GM21360 (cell line): ENCODE measurements at regions not wholly inside any gene's neighbourhood (a gene's known extent, or its start where the extent isn't known, plus 50 kb on each side); places are given as distances from the start of the nearest gene placed in this dataset.

Experiments
- ATAC-seq: cut with Tn5 transposase; IDR thresholded peaks from one replicate; pipeline ENCODE4 v1.9.1; 2021; ENCODE audit warnings: mild to moderate bottlenecking, moderate library complexity; ENCODE audit not compliant: unreplicated experiment

- no peak for ATAC-seq
Observed at GRCh38 chr3:59653405-59654122, 603.7 kb upstream of the CFAP20DC start.

DNA sequence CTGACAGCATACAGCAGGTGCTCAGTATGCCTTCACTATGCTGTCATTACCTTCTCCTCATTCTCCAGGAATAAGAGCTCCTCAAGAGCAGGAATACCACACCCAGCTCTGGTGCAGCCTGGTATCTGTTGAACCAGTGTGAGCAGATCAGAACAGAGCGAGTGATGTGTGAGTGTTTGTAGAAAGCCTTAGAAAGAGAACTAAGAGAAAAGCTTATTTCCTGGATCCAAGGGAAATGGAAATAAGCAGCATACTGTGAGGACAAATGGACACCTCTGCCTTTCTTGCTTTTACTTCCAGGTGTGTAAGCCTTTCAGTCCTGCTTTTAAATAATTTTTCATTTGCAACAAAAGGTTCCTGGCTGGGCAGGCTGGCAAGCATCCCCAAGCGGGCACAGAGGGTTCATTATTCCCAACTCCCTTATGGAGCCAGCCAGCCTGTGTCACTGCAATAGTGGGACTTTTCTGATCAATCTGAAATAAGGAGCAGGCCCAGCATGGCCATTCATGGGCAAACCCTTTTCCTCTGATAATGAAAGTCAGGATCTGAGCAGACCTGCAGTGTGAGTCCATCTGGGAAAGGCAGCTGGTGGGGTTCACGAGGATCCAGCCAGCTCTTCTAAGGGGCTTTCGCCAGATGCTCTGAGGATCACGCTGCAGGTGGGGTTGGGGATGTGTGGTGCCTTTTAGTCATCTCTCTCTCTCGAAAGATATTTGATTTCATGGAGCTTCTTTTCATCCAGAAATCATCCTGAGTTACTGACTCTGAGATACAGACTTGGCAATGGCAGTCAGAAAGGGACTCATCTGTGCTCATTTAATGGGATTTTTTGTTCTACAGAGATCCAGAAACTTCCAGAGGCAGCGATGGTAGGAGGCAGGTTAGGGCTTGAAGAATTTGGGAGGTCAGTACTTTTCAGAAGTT lies 594.9 kb upstream of the CFAP20DC start:
- ATAC-seq, result no peak

DNA sequence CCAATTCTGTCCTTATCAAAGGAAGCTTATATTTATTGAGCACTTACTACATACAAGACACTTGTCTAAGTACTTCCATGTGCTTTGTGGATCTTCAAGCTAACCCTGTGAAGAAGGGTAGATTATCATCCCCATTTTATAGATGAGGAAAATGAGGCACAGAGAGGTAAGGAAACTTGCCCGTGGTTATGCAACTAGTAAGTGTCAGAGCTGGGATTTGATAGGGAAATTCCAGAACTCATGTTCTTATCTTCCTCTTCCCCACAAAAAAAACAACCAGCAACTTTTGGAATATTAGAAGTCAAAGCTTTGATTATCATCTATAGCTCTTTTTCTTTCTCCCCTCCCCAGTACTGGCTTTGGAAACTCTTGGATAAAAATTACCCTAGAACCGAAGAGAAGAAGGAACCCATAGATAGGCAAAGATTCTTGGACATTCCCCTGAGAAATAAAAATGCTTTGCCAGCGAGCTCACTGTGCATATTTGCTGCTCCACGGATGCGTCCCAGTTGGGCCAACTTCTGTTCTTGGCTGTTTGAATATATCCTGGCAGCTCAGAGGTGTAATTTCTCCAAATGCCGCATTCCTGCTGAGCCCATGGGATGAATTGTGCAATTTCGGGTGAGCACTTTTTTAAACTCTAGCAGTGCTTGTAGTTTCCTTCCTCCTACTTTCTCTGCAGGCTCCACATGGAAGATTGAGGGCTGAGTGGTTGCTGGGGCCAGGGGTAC lies 591.5 kb upstream of the CFAP20DC start:
- ATAC-seq, result no peak

DNA sequence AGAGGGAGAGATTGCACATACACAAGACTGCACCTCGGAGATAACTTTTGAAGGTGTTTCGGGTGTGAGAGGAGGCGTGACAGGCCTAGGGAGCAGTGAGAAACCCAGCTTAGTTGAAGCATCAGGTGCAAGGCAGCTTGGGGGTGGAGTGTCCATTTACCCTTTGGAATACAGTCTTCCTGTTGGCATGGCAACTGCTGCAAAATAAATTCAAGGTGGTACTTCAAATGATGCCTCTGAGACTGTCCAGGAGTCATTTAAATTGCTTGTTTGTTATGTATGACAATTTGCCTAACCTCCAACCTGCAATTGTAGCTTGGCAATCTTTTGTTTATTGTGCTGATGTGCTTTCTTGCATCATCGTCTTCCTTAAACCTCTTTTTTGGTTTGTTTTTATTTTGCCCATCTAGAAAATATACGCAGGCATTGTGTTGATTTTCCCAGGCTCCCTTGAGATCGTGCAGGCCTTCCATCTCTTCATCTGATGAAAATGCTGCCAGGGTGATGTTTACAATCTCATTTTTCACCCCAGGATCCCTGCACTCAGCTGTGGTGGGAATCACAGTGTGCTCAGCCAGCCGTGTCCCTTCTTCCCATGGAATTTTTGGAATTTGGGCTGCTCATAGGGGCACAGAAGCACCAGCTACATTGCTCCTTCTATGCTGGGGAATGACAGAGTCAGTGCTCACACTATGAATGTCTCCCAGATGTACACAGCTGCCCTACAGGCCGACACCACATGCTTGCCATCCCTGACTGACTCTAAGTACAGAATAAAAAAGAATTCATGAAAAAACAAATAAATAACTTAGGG lies 583.1 kb upstream of the CFAP20DC start:
- no peak for ATAC-seq

GRCh38 chr3:59631482-59631881 lies 581.7 kb upstream of the CFAP20DC start:
- ATAC-seq, result no peak

- ATAC-seq, result no peak
Observed at GRCh38 chr3:59621037-59621436, 571.2 kb upstream of the CFAP20DC start.

- ATAC-seq, result no peak
Observed at GRCh38 chr3:59620325-59620724, 570.5 kb upstream of the CFAP20DC start.

DNA sequence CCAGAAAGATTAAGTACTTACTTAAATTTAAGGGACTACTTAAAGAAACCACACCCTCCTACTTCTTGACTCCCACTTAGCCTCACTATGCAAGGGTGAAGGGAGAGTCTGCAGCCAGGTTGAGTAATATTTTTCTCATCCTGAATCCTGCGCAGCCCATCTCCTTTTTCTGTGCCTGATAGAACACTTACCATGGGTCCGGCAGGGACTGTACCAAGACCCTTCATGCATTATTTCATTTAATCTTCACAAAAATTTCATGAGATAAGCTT lies 562.6 kb upstream of the CFAP20DC start:
- ATAC-seq, result no peak

DNA sequence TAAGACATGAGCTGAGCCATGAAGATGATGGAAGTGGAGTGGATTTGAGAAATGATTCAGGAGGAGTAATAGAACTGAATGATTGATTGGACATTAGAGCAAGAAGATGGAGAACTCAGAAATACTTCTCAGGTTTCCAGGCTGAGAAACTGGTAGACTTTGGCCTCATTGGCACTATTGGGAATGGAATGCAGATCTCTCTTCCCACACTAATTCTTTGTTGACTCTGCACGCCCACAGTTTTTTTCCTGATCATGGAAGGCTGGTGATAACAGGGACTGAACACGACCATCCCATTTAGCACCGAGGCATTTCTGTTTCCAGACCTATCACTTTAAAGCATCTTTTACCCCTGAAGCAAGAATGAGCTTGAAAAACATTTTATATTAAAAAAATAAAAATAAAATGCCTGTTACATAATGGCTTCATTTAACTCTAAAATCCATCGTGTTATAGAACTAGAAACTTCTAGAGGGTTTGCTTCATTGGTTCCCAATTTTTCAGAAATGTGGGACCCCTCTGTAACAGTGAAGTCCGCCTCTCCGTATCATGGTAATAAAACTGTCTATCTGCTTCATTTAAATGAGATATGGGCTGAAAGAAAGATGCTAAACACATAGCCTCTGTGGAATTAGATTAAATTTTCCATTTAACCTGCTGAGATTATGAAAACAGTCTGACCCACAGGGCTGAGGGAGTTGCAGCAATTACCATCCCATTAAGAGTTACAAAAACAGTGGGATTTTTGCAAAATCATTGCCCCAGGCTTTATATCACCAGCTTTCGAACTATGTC lies 562.0 kb upstream of the CFAP20DC start:
- no peak for ATAC-seq

- no peak for ATAC-seq
Observed at GRCh38 chr3:59609657-59610348, 560.0 kb upstream of the CFAP20DC start.

GRCh38 chr3:59608356-59608755 lies 558.5 kb upstream of the CFAP20DC start:
- ATAC-seq, result no peak

GRCh38 chr3:59607656-59608055 lies 557.8 kb upstream of the CFAP20DC start:
- ATAC-seq, result no peak

GRCh38 chr3:59606638-59607266 lies 556.9 kb upstream of the CFAP20DC start:
- no peak for ATAC-seq

DNA sequence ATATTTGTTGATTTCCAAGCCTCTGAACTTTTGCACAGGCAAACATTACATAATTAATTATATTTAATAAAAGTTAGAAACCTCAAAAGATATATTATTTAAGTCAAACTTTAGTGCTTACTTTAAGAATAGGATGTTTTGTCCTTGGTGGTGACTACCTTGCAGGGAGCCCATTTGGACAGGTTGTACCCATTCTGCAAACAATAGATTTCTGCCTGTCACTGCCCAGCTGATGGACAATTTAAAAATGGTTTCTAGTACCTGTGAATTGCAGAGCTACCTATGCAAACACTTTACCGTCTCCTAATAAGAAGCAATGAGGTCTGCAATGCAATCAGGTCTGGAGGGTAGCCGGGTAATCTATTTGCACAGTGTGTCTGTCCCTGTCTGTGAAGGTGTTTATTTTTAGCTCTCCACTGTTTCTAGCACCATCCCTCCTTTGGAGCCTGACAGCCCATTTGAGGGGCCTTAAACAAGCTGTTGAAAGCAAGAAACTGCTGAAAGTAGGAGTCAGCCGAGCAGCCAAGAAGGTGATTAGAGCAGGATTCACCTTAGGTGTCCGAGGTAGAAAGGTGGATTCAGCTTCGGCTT lies 556.2 kb upstream of the CFAP20DC start:
- ATAC-seq, result no peak

- ATAC-seq, result no peak
Observed at GRCh38 chr3:59605318-59605717, 555.5 kb upstream of the CFAP20DC start.

GRCh38 chr3:59601486-59601885 lies 551.7 kb upstream of the CFAP20DC start:
- no peak for ATAC-seq

- no peak for ATAC-seq
Observed at GRCh38 chr3:59600631-59601030, 550.8 kb upstream of the CFAP20DC start.

DNA sequence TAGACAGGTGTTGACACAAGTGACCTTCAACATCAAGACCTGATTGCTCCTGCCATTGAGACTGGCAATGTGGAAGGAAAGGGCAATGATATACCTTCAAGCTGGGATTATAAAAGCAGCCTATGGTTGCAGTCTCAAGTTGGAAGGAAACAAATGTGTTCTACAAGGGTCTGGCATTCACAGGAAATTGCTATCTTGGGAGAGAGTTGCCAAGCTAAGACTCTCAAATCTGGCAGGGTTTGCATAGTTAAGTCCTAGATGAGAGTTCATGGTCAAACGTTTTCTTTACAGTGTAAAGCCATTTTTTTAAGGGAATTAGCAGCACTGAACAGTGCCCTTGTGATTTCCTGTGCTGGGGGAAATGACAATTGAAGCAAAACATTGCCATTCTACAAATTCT lies 546.9 kb upstream of the CFAP20DC start:
- ATAC-seq, result no peak

DNA sequence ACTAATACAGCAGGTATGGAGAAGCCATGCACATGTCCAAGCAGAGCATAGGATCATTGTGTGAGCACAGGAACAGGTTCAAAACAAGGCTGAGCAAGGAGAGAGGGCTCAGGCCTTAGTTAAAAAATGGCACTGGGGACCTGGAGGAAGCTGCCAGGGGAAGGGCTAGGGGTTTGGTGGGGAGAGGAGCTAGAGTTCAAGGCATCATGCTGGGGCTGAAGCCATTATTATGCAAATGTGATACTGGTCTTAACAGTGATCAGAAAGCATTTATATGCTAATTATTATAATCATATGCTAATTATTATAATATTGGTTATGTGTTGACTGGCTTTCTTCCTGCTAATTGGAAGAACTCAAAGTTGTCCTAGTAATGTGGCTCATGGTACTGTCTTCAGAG lies 546.0 kb upstream of the CFAP20DC start:
- no peak for ATAC-seq
